SJCRH30 (cell line): ENCODE measurements at regions not wholly inside any gene's neighbourhood (a gene's known extent, or its start where the extent isn't known, plus 50 kb on each side); places are given as distances from the start of the nearest gene placed in this dataset.
"Not testable (repeated sequence)": the region's sequence is repeated elsewhere in the genome, so short reads cannot be mapped to it uniquely, and the experiment has no call there.

ENCODE experiments used
- DNase-seq, 2 experiments: peaks; one replicate each; pipeline ENCODE4 v3.0.0-alpha.2; 2015 to 2020
- H3K27ac ChIP-seq: fragments of 250-450 bp; sonication (Bioruptor Pico); 2 replicates; pipeline ENCODE4 v1.5.1; 2020; ENCODE audit warnings: mild to moderate bottlenecking, moderate library complexity
- H3K27me3 ChIP-seq: fragments of 250-450 bp; sonication (Bioruptor Pico); 2 replicates; pipeline ENCODE4 v1.5.1; 2020; ENCODE audit warnings: mild to moderate bottlenecking, moderate library complexity
- H3K36me3 ChIP-seq: fragments of 250-450 bp; sonication (Bioruptor Pico); 2 replicates; pipeline ENCODE4 v1.5.1; 2020; ENCODE audit warnings: mild to moderate bottlenecking, moderate library complexity
- H3K4me1 ChIP-seq: fragments of 250-450 bp; sonication (Bioruptor Pico); 2 replicates; pipeline ENCODE4 v1.5.1; 2020; ENCODE audit warnings: mild to moderate bottlenecking, moderate library complexity
- H3K4me3 ChIP-seq: fragments of 250-450 bp; sonication (Bioruptor Pico); 2 replicates; pipeline ENCODE4 v1.5.1; 2020; ENCODE audit warnings: mild to moderate bottlenecking, moderate library complexity
- H3K9me3 ChIP-seq: fragments of 250-450 bp; sonication (Bioruptor Pico); replicated peaks from 2 replicates; pipeline ENCODE4 v1.5.1; 2020; ENCODE audit warnings: mild to moderate bottlenecking, moderate library complexity

DNA sequence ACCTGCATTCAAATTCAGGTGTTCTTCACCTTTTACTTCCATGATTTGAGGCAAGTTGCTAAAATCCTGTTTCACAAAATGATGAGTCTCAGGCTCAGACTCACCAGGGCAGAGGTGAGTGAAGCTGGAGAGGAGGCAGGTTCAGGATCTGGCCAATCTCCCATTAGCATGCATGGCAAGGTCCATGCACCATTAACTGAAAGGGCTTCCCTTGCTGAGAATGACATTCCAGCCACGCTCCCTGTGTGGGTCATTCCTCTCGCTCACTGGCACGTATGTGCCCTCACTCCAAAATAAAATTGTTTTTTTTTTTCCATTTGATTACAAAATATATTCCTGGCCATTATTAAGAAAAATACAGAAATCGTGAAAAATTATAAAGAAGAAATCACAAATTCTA, 257.6 kb downstream of the C12orf75 start:
- Histone ChIP-seq H3K36me3 (no peaks in the 10 kb centered on the region), H3K4me1 (no peaks in the 10 kb centered on the region), H3K4me3 (no peak overlapping the region), H3K27me3 (no peaks in the 10 kb centered on the region), H3K27ac (no peak overlapping the region), H3K9me3 (no peaks in the 10 kb centered on the region)
- no peak for DNase-seq

DNA sequence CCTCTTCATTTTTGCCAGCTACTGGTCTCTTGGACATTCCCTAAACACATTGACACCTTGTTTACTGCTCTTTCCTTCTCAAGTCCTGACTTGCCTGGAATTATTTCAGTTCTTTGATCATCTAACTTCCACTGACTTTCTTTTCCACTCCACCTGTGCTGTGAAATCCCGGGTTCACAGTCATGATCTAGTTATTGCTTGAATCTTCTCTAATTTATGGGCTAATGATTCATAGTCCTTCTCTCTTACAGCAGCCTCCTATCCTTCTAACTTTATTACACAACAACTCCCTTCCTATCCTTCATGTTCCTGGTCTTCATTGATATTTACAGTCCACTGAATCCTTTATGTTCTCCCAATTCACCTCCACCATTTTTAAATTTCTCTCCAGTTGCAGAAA, 260.1 kb downstream of the C12orf75 start:
- H3K4me1 ChIP-seq = no peaks in the 10 kb centered on the region
- no peaks in the 10 kb centered on the region for H3K36me3 ChIP-seq
- no peaks in the 10 kb centered on the region for H3K27me3 ChIP-seq
- H3K4me3 ChIP-seq = no peak overlapping the region
- no peak for DNase-seq
- no peaks in the 10 kb centered on the region for H3K9me3 ChIP-seq
- no peak overlapping the region for H3K27ac ChIP-seq

DNA sequence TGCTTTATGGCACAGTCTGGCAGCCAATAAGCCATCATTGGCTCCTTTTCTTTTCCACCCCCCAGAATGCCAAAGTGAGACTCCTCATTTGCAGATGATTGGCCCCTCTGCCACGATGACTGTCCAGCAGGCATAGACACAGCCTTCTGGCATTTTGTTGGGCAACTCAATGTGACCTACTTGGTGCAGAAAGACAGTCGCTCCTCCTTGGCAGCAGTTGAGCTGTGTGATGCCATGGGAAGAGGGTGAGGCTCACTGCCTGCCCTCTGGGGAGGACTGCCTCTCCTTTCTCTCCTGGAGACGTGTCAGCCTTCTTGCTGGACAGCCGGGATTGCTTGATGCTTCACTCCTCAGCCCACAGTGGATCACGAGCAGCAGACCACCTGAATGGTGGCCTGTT, 264.9 kb downstream of the C12orf75 start:
- no peaks in the 10 kb centered on the region for H3K27me3 ChIP-seq
- no peaks in the 10 kb centered on the region for H3K36me3 ChIP-seq
- DNase-seq = no peak
- H3K27ac ChIP-seq = no peak overlapping the region
- H3K4me1 ChIP-seq = no peaks in the 10 kb centered on the region
- H3K4me3 ChIP-seq = no peak overlapping the region
- no peaks in the 10 kb centered on the region for H3K9me3 ChIP-seq

DNA sequence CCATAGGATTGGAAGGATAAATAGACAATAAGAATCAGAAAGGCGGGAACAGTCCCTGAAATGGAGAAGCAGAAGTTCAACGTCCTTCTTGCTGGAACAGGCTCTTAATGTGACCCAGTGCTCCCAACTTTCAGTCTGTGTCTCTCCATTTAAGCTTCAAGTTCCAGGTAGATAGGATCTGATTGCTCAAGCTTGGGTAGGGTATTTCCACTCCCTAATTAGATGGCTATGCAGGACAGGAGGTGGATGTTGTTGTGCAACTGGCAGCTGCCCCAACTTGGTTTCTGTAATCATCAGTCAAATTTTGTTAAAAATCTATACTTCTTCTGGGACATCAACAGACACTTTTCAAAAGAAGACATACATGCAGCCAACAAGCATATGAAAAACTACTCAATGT, 266.2 kb downstream of the C12orf75 start:
- H3K4me3 ChIP-seq = no peak overlapping the region
- H3K9me3 ChIP-seq = no peaks in the 10 kb centered on the region
- no peak overlapping the region for H3K27ac ChIP-seq
- H3K27me3 ChIP-seq = no peaks in the 10 kb centered on the region
- H3K36me3 ChIP-seq = no peaks in the 10 kb centered on the region
- H3K4me1 ChIP-seq = no peaks in the 10 kb centered on the region
- no peak for DNase-seq

DNA sequence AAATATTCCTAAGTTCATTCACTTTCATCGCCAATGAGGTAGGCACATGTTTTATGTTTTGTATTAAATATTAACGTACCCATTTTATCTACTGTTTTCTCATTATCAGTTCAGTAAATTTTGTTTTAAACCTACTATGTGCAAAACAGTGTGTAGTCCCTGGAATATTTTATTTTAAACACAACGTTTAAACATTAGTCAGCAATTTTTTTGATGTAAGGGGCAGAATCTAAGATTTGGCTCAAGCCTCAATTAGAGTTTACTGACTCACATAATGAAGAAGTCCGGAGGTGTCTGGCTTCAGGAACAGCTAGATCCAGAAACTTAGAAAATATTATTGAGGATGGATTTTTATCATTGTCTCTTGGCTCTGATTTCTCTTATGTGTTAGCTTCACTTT, 267.5 kb downstream of the C12orf75 start:
- DNase-seq = no peak

DNA sequence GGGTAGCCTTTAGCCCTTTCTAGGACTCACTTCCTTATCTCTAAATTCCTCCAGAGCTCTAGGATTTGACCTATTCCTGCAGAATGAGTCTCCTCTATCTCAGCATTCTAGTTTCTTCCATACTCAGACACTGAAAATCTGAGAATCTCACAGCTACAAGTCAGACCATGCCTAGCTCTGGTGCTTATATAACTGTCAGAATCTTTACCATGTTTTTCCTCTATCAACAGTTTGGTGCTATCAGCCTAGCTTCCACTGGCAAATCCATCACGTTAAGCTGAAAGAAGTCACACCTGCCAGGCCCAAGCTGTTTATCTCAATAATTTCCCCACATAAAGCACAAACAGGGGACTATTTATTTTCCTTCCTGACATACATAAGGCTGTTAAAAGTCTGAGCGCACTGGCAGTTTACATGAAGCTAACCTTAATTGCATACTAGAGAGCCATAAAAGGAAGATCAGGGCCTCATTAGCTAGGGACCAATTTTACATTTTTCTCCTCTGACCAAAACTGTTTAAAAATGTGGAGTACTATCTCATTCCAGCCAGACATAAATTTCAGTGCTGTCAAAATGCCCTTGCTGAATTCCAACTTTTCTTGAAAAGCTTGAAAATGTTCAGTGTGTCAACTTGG, 270.5 kb downstream of the C12orf75 start:
- H3K9me3 ChIP-seq = no peaks in the 10 kb centered on the region
- H3K27me3 ChIP-seq = no peaks in the 10 kb centered on the region

More for the DNA sequence above, 267.5 kb downstream of the C12orf75 start:
- Histone ChIP-seq H3K4me1 (no peaks in the 10 kb centered on the region), H3K9me3 (no peaks in the 10 kb centered on the region), H3K4me3 (no peak overlapping the region), H3K27ac (no peak overlapping the region), H3K27me3 (no peaks in the 10 kb centered on the region), H3K36me3 (no peaks in the 10 kb centered on the region)

DNA sequence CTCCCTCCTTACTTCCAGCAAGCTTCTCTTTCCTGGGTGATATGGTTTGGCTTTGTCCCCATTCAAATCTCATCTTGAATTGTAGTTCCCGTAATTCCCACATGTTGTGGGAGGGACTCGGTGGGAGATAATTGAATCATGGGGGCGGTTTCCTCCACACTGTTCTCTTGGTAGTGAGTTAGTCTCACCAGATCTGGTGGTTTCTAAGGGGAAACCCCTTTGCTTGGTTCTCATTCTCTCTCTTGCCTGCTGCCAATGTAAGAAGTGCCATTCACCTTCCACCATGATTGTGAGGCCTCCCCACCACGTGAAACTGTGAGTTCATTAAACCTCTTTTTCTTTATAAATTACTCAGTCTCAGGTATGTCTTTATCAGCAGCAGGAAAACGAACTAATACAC, 271.8 kb downstream of the C12orf75 start:
- not testable (repeated sequence) for H3K27me3 ChIP-seq, H3K4me1 ChIP-seq, DNase-seq, H3K9me3 ChIP-seq, H3K4me3 ChIP-seq, H3K27ac ChIP-seq, H3K36me3 ChIP-seq

More for the DNA sequence above, 270.5 kb downstream of the C12orf75 start:
- no peaks in the 10 kb centered on the region for H3K36me3 ChIP-seq
- no peak overlapping the region for H3K27ac ChIP-seq
- H3K4me1 ChIP-seq = no peaks in the 10 kb centered on the region
- no peak overlapping the region for H3K4me3 ChIP-seq
- no peak for DNase-seq

DNA sequence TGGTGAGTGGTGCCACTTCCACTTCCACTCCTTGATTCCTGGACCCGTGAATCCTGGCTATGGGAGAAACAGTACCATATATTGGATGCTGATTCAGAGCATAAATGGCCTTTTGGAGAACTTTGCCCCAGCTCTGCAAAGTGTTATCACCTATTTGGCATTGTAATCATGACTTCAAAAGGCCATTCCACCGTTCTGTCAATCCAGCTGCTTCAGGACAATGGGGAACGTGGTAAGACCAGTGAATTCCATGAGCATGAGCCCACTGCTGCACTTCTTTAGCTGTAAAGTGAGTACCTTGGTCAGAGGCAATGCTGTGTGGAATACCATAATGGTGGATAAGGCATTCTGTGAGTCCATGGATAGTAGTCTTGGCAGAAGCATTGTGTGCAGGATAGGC, 273.8 kb downstream of the C12orf75 start:
- H3K9me3 ChIP-seq, DNase-seq, H3K36me3 ChIP-seq, H3K4me3 ChIP-seq, H3K4me1 ChIP-seq, H3K27me3 ChIP-seq, H3K27ac ChIP-seq: not testable (repeated sequence)

DNA sequence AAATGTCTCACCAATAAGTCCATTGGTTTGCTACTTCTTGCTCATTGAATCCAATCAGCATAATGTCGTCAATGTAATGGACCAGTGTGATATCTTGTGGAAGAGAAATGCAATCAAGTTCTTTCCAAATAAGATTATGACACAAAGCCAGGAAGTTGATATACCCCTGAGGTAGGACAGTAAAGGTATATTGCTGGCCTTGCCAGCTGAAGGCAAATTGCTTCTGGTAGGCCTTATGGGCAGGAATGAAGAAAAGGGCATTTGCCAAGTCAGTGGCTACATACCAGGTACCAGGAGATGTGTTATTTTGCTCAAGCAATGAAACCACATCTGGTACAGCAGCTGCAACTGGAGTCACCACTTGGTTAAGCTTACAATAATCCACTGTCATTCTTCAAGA, 276.1 kb downstream of the C12orf75 start:
- H3K4me1 ChIP-seq, H3K9me3 ChIP-seq, H3K27ac ChIP-seq, H3K36me3 ChIP-seq, H3K4me3 ChIP-seq, H3K27me3 ChIP-seq, DNase-seq: not testable (repeated sequence)

DNA sequence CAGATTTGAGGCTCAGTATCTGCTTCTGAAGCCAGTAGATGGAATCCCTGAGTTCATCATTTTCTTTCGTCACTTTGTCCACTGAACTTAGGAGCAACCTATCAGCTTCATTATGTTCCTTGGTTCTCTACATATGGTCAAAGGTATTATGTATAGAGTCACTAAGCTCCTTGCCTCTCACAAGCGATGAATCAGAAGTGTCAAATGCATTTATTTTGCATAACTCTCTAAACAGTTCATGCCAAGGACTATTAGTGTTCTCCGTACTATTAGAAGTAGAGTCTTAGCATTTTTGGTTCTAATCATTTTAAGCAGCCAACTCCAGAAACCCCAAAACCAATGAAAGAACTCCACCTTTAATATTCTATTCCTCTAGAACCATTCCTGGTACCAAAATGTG, 278.5 kb downstream of the C12orf75 start:
- not testable (repeated sequence) for H3K4me3 ChIP-seq, H3K9me3 ChIP-seq, H3K27ac ChIP-seq, H3K4me1 ChIP-seq, H3K27me3 ChIP-seq, DNase-seq, H3K36me3 ChIP-seq

DNA sequence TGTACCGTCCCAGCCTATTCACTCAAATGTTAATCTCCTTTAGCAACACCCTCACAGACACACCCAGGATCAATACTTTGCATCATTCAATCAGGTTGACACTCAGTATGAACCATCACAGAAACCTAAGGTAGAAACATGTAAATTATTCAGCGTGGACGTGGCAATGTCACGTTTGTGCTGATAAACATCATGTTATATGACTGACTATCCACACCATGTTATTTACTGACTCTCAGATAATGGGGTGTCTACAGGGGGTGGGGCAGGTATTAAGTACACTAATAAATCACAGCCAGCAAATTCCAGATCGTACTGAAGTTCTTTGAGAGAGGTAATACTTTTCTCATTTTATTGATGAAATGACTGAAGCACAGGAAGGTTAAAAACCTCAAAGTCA, 280.0 kb downstream of the C12orf75 start:
- H3K4me3 ChIP-seq = no peak overlapping the region
- no peaks in the 10 kb centered on the region for H3K36me3 ChIP-seq
- DNase-seq = no peak
- no peaks in the 10 kb centered on the region for H3K27me3 ChIP-seq
- no peak overlapping the region for H3K27ac ChIP-seq
- H3K9me3 ChIP-seq = no peaks in the 10 kb centered on the region
- H3K4me1 ChIP-seq = no peaks in the 10 kb centered on the region

DNA sequence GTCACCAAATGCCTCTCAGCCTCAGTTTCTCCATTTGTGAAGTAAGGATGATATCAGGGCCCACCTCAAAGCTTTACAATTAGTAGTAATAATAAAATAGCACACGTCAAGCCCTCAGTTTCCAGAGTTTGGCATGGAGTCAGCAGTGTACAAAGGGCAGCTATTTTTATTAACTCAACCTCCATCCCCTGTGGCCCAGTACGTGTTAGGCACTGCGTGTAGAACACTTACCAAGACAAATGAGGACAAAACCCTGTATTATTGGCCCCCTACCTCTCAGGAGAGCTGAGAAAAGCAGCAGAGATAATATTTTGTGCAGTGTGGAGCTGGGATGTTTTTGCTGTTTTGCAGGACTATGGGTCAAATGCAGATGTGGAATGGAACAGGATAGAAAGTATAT, 280.8 kb downstream of the C12orf75 start:
- Histone ChIP-seq H3K27ac (no peak overlapping the region), H3K27me3 (no peaks in the 10 kb centered on the region), H3K4me1 (no peaks in the 10 kb centered on the region), H3K36me3 (no peaks in the 10 kb centered on the region), H3K4me3 (no peak overlapping the region), H3K9me3 (no peaks in the 10 kb centered on the region)
- DNase-seq = no peak

DNA sequence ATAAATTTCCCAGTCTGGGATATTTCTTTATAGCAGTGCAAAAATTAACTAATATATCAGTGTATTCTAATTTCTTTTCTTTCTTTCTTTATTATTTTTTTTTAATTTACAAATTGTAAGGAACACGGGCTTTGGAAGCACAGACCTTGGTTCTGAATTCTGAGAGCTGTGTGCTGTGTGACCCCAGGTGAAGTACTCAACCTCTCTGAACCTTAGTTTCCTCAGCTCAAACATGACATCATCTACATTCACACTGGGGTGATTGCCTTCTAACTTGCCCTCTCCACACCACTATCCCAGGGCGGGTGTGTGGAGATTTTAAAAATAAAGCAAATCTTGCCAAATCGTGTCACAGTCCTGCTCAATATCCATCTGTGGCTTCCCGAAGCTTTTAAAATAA, 282.8 kb downstream of the C12orf75 start:
- Histone ChIP-seq H3K27me3 (no peaks in the 10 kb centered on the region), H3K4me1 (no peaks in the 10 kb centered on the region), H3K27ac (no peak overlapping the region), H3K36me3 (no peaks in the 10 kb centered on the region), H3K9me3 (no peaks in the 10 kb centered on the region), H3K4me3 (no peak overlapping the region)
- no peak for DNase-seq

DNA sequence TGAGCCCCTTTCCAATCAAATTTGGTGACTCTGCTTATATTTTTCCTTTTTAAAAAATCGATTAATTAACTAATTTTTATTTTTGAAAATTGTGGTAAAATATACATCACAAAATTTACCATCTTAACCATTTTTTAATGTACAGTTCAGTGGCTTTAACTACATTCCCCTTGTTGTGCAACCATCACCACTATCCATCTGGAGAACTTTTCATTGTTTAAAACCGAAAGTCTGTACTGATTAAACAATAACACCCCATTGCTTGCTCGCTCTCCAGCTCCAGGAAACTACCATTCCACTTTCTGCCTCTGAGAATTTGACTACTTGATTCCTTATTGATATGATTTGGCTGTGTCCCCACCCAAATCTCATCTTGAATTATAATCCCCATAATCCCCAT, 283.4 kb downstream of the C12orf75 start:
- no peak for DNase-seq
- Histone ChIP-seq H3K9me3 (no peaks in the 10 kb centered on the region), H3K4me3 (no peak overlapping the region), H3K27me3 (no peaks in the 10 kb centered on the region), H3K4me1 (no peaks in the 10 kb centered on the region), H3K27ac (no peak overlapping the region), H3K36me3 (no peaks in the 10 kb centered on the region)

DNA sequence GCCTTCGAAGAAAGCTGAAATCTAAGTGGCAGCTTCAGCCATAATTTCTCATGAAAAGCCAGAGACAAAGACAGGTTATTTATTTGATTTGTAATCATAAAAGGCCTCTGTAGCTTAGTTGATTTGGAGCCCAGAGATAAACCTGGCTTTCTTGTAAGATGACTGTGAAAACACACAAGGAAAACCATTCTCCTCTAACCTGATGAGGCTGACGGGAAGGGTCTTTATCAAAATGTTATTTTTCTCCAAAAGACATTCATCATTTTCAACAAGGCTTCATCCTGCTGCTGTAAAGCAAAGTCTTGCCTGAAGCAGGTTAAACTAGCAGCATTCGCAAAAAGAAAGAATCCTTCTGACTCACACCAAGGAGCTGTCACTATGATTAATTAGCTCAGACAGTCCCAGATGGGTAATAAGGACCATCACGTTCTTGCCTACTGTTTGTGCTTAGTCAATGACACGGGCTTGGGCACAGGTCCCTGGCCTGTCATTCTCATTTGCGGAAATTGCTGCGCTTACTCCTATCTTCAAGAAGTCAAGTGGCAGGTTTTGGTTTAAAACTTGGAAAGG, 286.6 kb downstream of the C12orf75 start:
- no peaks in the 10 kb centered on the region for H3K27me3 ChIP-seq
- no peak for DNase-seq
- H3K4me1 ChIP-seq = no peaks in the 10 kb centered on the region

DNA sequence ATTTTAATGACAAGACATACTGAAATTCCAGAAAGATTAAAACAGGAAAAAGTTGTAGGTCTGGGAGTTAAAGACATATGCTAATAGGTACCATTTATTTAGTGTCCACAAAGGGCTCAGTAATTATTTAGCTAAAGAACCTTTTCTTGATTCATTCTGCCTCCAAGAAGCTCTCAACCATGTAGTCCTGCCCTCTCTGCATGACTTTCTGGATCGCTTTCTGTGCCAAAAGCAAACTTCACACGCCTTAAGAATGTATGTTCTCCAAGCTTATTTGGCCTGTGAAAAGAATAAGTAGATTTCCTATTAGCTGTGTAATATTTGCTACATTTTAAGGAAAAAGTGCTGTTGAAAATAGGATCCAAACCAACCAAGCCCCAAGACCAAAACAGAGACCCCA, 291.7 kb downstream of the C12orf75 start:
- DNase-seq = no peak
- no peaks in the 10 kb centered on the region for H3K27me3 ChIP-seq
- no peaks in the 10 kb centered on the region for H3K9me3 ChIP-seq
- H3K27ac ChIP-seq = no peak overlapping the region
- no peaks in the 10 kb centered on the region for H3K36me3 ChIP-seq
- H3K4me3 ChIP-seq = no peak overlapping the region
- no peaks in the 10 kb centered on the region for H3K4me1 ChIP-seq

More for the DNA sequence above, 286.6 kb downstream of the C12orf75 start:
- no peak overlapping the region for H3K4me3 ChIP-seq
- H3K27ac ChIP-seq = no peak overlapping the region
- H3K9me3 ChIP-seq = no peaks in the 10 kb centered on the region
- no peaks in the 10 kb centered on the region for H3K36me3 ChIP-seq
